ENCODE measurements at regions not wholly inside any gene's neighbourhood (a gene's known extent, or its start where the extent isn't known, plus 50 kb on each side); places are given as distances from the start of the nearest gene placed in this dataset.

- Histone ChIP-seq H3K4me3 (ENCODE audit: low read depth in 1 of 2, low read length in 2 of 2) (no peak overlapping the region), H3K4me1 (ENCODE audit: insufficient read depth, low read length) (no peaks in the 10 kb centered on the region), H3K36me3 (ENCODE audit: insufficient read depth, low read length) (no peaks in the 10 kb centered on the region), H3K4me2 (ENCODE audit: insufficient read depth, low read length) (no peak overlapping the region), H4K20me1 (ENCODE audit: insufficient read depth, low read length) (no peaks in the 10 kb centered on the region), H3K9me3 (ENCODE audit: insufficient read depth, low read length, severe bottlenecking) (no peaks in the 10 kb centered on the region), H2AFZ (ENCODE audit: low read depth, low read length) (no peak overlapping the region), H3K79me2 (ENCODE audit: insufficient read depth, low read length) (no peaks in the 10 kb centered on the region), H3K27ac (ENCODE audit: low read length) (no peak overlapping the region), H3K9ac (ENCODE audit: low read depth, low read length) (no peak overlapping the region), H3K27me3 (ENCODE audit: insufficient read depth, low read length, poor library complexity) (no peaks in the 10 kb centered on the region)
- DNase-seq (no peak), ATAC-seq (ENCODE audit: insufficient read depth, low read depth) (no peak)
- TF ChIP-seq CTCF (IDR thresholded peaks at IDR 0.05; ENCODE audit: borderline replicate concordance, extremely low read depth, low read length, poor library complexity, severe bottlenecking), result no peak
Measured at GRCh38 chr2:105573910-105574655, 170.6 kb upstream of the NCK2 start.

- no peak overlapping the region for H3K4me2 ChIP-seq (ENCODE audit: insufficient read depth, low read length)
- no peaks in the 10 kb centered on the region for H3K9me3 ChIP-seq (ENCODE audit: insufficient read depth, low read length, severe bottlenecking)
- no peak overlapping the region for H3K27ac ChIP-seq (ENCODE audit: low read length)
- TF ChIP-seq EZH2 (IDR thresholded peaks at IDR 0.05; ENCODE audit: borderline replicate concordance, low read depth, low read length, severe bottlenecking), result no peak
- no peaks in the 10 kb centered on the region for H3K36me3 ChIP-seq (ENCODE audit: insufficient read depth, low read length)
- no peaks in the 10 kb centered on the region for H3K27me3 ChIP-seq (ENCODE audit: insufficient read depth, low read length, poor library complexity)
- H3K79me2 ChIP-seq (ENCODE audit: insufficient read depth, low read length), result no peaks in the 10 kb centered on the region
- no peak overlapping the region for H2AFZ ChIP-seq (ENCODE audit: low read depth, low read length)
- no peak overlapping the region for H3K4me3 ChIP-seq (ENCODE audit: low read depth in 1 of 2, low read length in 2 of 2)
- DNase-seq, result no peak
- no peaks in the 10 kb centered on the region for H4K20me1 ChIP-seq (ENCODE audit: insufficient read depth, low read length)
- no peak overlapping the region for H3K9ac ChIP-seq (ENCODE audit: low read depth, low read length)
- no peak for ATAC-seq (ENCODE audit: insufficient read depth, low read depth)
- no peaks in the 10 kb centered on the region for H3K4me1 ChIP-seq (ENCODE audit: insufficient read depth, low read length)
Measured at GRCh38 chr2:105573490-105573889, 171.2 kb upstream of the NCK2 start.

DNA sequence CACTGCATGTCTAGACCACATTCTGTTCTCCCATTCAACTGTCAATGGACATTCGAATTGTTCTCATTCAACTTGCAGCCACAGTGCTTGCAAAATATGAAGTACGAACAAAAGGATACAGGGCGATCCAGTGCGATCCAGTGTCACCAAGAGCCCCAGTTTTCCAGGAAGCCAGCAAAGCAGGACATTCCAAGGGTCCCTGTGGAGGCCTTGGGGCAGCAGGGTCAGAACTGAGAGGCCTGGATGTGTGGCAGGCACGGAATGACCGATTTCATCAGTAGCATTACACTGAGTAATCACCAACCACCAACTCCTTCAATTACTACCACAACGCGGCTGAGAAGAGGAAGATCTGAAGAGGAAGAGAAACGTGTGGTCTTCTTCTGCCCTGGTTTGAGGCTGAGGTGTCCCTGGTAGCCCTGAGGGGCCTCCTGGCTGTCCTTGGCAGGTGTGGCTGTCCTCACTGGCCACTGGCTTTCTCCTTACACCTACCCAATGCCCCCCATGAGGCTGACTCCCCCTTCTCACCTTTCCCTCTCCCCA, 172.7 kb upstream of the FHL2 start:
- no peak for DNase-seq
- Histone ChIP-seq H2AFZ (ENCODE audit: low read depth, low read length) (no peak overlapping the region), H3K27me3 (ENCODE audit: insufficient read depth, low read length, poor library complexity) (no peaks in the 10 kb centered on the region), H3K9ac (ENCODE audit: low read depth, low read length) (no peak overlapping the region), H3K4me2 (ENCODE audit: insufficient read depth, low read length) (no peak overlapping the region), H3K4me1 (ENCODE audit: insufficient read depth, low read length) (no peaks in the 10 kb centered on the region), H3K9me3 (ENCODE audit: insufficient read depth, low read length, severe bottlenecking) (no peaks in the 10 kb centered on the region), H3K27ac (ENCODE audit: low read length) (no peak overlapping the region), H4K20me1 (ENCODE audit: insufficient read depth, low read length) (no peaks in the 10 kb centered on the region), H3K4me3 (ENCODE audit: low read depth in 1 of 2, low read length in 2 of 2) (no peak overlapping the region), H3K79me2 (ENCODE audit: insufficient read depth, low read length) (no peaks in the 10 kb centered on the region), H3K36me3 (ENCODE audit: insufficient read depth, low read length) (no peaks in the 10 kb centered on the region)
- TF ChIP-seq CTCF (IDR thresholded peaks at IDR 0.05; ENCODE audit: borderline replicate concordance, extremely low read depth, low read length, poor library complexity, severe bottlenecking) (no peak), EZH2 (IDR thresholded peaks at IDR 0.05; ENCODE audit: borderline replicate concordance, low read depth, low read length, severe bottlenecking) (no peak)
- no peak for ATAC-seq (ENCODE audit: insufficient read depth, low read depth)

- Histone ChIP-seq H3K36me3 (ENCODE audit: insufficient read depth, low read length) (no peaks in the 10 kb centered on the region), H3K4me2 (ENCODE audit: insufficient read depth, low read length) (no peak overlapping the region), H3K9me3 (ENCODE audit: insufficient read depth, low read length, severe bottlenecking) (no peaks in the 10 kb centered on the region), H3K4me1 (ENCODE audit: insufficient read depth, low read length) (no peaks in the 10 kb centered on the region), H3K4me3 (ENCODE audit: low read depth in 1 of 2, low read length in 2 of 2) (no peak overlapping the region), H4K20me1 (ENCODE audit: insufficient read depth, low read length) (no peaks in the 10 kb centered on the region), H3K27me3 (ENCODE audit: insufficient read depth, low read length, poor library complexity) (no peaks in the 10 kb centered on the region), H3K9ac (ENCODE audit: low read depth, low read length) (no peak overlapping the region), H3K27ac (ENCODE audit: low read length) (no peak overlapping the region), H3K79me2 (ENCODE audit: insufficient read depth, low read length) (no peaks in the 10 kb centered on the region), H2AFZ (ENCODE audit: low read depth, low read length) (no peak overlapping the region)
- no peak for ATAC-seq (ENCODE audit: insufficient read depth, low read depth)
- no peak for DNase-seq
- TF ChIP-seq EZH2 (IDR thresholded peaks at IDR 0.05; ENCODE audit: borderline replicate concordance, low read depth, low read length, severe bottlenecking) (no peak), CTCF (IDR thresholded peaks at IDR 0.05; ENCODE audit: borderline replicate concordance, extremely low read depth, low read length, poor library complexity, severe bottlenecking) (no peak)
Measured at GRCh38 chr2:105570757-105571156, 171.9 kb upstream of the FHL2 start.
